ENCODE measurements at regions not wholly inside any gene's neighbourhood (a gene's known extent, or its start where the extent isn't known, plus 50 kb on each side); places are given as distances from the start of the nearest gene placed in this dataset.

DNA sequence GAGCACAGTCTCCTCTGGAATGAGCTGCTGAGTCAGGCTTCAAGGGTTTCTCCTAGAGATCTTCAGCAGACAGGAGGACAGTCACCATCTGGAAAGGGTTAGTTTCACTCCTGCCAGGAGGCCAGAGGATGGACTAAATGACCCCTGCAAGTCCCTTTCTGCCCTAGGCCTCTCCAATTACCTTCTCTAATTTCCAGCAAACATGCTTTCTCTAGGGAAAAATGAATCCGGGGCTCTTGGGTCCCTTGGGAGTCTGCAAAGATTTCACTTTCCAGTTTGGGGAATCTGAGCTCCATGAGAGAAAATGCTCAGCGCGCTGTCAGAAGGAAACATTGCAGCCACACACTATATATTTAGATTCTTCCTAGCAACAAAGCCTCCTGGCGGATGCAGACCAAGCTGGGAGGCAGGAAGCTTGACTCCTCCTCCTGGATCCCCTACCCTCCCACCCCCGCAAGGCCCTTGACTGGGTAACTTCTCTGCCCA is 184.4 kb upstream of the CCND2 start:
- Histone ChIP-seq H3K27ac (ENCODE audit: low read depth, low read length) (no peak overlapping the region), H3K4me2 (ENCODE audit: low read depth, low read length, poor library complexity, severe bottlenecking) (no peak overlapping the region), H3K4me3 (ENCODE audit: insufficient read depth, low read length, poor library complexity, severe bottlenecking) (no peak overlapping the region), H3K27me3 (ENCODE audit: low read length) (no peaks in the 10 kb centered on the region), H3K36me3 (ENCODE audit: low read length) (no peaks in the 10 kb centered on the region), H3K9me3 (ENCODE audit: insufficient read depth, low read length) (no peaks in the 10 kb centered on the region), H3K79me2 (ENCODE audit: insufficient read depth, low read length) (no peaks in the 10 kb centered on the region), H3K9ac (ENCODE audit: low read length) (no peak overlapping the region), H3F3A (ENCODE audit: insufficient read depth) (no peaks in the 10 kb centered on the region), H4K20me1 (ENCODE audit: low read depth, low read length) (no peaks in the 10 kb centered on the region), H3K9me2 (replicated peaks; ENCODE audit: insufficient read depth, low read length) (no peaks in the 10 kb centered on the region), H2AFZ (ENCODE audit: low read depth, low read length, severe bottlenecking) (no peak overlapping the region)
- TF ChIP-seq, protein P1, sequence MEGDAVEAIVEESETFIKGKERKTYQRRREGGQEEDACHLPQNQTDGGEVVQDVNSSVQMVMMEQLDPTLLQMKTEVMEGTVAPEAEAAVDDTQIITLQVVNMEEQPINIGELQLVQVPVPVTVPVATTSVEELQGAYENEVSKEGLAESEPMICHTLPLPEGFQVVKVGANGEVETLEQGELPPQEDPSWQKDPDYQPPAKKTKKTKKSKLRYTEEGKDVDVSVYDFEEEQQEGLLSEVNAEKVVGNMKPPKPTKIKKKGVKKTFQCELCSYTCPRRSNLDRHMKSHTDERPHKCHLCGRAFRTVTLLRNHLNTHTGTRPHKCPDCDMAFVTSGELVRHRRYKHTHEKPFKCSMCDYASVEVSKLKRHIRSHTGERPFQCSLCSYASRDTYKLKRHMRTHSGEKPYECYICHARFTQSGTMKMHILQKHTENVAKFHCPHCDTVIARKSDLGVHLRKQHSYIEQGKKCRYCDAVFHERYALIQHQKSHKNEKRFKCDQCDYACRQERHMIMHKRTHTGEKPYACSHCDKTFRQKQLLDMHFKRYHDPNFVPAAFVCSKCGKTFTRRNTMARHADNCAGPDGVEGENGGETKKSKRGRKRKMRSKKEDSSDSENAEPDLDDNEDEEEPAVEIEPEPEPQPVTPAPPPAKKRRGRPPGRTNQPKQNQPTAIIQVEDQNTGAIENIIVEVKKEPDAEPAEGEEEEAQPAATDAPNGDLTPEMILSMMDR (IDR thresholded peaks at IDR 0.05; ENCODE audit: insufficient read depth, low read length, poor library complexity, severe bottlenecking), result no peak
- TF ChIP-seq EZH2phosphoT487 (conservative IDR thresholded peaks at IDR 0.05; ENCODE audit: low read length), result no peak

GRCh38 chr12:4088451-4088850 is 185.1 kb upstream of the CCND2 start:
- Histone ChIP-seq H3K9me2 (replicated peaks; ENCODE audit: insufficient read depth, low read length) (no peaks in the 10 kb centered on the region), H3K9ac (ENCODE audit: low read length) (no peak overlapping the region), H2AFZ (ENCODE audit: low read depth, low read length, severe bottlenecking) (no peak overlapping the region), H3F3A (ENCODE audit: insufficient read depth) (no peaks in the 10 kb centered on the region), H3K4me2 (ENCODE audit: low read depth, low read length, poor library complexity, severe bottlenecking) (no peak overlapping the region), H3K79me2 (ENCODE audit: insufficient read depth, low read length) (no peaks in the 10 kb centered on the region), H3K36me3 (ENCODE audit: low read length) (no peaks in the 10 kb centered on the region), H3K27me3 (ENCODE audit: low read length) (no peaks in the 10 kb centered on the region), H3K4me3 (ENCODE audit: insufficient read depth, low read length, poor library complexity, severe bottlenecking) (no peak overlapping the region), H4K20me1 (ENCODE audit: low read depth, low read length) (no peaks in the 10 kb centered on the region), H3K9me3 (ENCODE audit: insufficient read depth, low read length) (no peaks in the 10 kb centered on the region), H3K27ac (ENCODE audit: low read depth, low read length) (no peak overlapping the region)
- TF ChIP-seq, protein P1 (IDR thresholded peaks at IDR 0.05; ENCODE audit: insufficient read depth, low read length, poor library complexity, severe bottlenecking), result no peak
- TF ChIP-seq EZH2phosphoT487 (conservative IDR thresholded peaks at IDR 0.05; ENCODE audit: low read length), result no peak

GRCh38 chr12:4086481-4086880 is 187.1 kb upstream of the CCND2 start:
- no peaks in the 10 kb centered on the region for H3K27me3 ChIP-seq (ENCODE audit: low read length)

More at GRCh38 chr12:4086481-4086880, 187.1 kb upstream of the CCND2 start:
- H3K36me3 ChIP-seq (ENCODE audit: low read length), result no peaks in the 10 kb centered on the region
- no peaks in the 10 kb centered on the region for H4K20me1 ChIP-seq (ENCODE audit: low read depth, low read length)
- H2AFZ ChIP-seq (ENCODE audit: low read depth, low read length, severe bottlenecking), result no peak overlapping the region
- TF ChIP-seq EZH2phosphoT487 (conservative IDR thresholded peaks at IDR 0.05; ENCODE audit: low read length), result no peak
- TF ChIP-seq, protein P1 (IDR thresholded peaks at IDR 0.05; ENCODE audit: insufficient read depth, low read length, poor library complexity, severe bottlenecking), result no peak
- no peaks in the 10 kb centered on the region for H3K79me2 ChIP-seq (ENCODE audit: insufficient read depth, low read length)
- no peaks in the 10 kb centered on the region for H3F3A ChIP-seq (ENCODE audit: insufficient read depth)
- H3K9ac ChIP-seq (ENCODE audit: low read length), result no peak overlapping the region
- no peak overlapping the region for H3K4me3 ChIP-seq (ENCODE audit: insufficient read depth, low read length, poor library complexity, severe bottlenecking)
- H3K27ac ChIP-seq (ENCODE audit: low read depth, low read length), result no peak overlapping the region
- no peak overlapping the region for H3K4me2 ChIP-seq (ENCODE audit: low read depth, low read length, poor library complexity, severe bottlenecking)
- no peaks in the 10 kb centered on the region for H3K9me3 ChIP-seq (ENCODE audit: insufficient read depth, low read length)
- no peaks in the 10 kb centered on the region for H3K9me2 ChIP-seq (replicated peaks; ENCODE audit: insufficient read depth, low read length)

All from SU-DHL-6 (cell line).